ENCODE measurements at regions not wholly inside any gene's neighbourhood (a gene's known extent, or its start where the extent isn't known, plus 50 kb on each side); places are given as distances from the start of the nearest gene placed in this dataset.
"Not testable (repeated sequence)": the region's sequence is repeated elsewhere in the genome, so short reads cannot be mapped to it uniquely, and the experiment has no call there.

DNA sequence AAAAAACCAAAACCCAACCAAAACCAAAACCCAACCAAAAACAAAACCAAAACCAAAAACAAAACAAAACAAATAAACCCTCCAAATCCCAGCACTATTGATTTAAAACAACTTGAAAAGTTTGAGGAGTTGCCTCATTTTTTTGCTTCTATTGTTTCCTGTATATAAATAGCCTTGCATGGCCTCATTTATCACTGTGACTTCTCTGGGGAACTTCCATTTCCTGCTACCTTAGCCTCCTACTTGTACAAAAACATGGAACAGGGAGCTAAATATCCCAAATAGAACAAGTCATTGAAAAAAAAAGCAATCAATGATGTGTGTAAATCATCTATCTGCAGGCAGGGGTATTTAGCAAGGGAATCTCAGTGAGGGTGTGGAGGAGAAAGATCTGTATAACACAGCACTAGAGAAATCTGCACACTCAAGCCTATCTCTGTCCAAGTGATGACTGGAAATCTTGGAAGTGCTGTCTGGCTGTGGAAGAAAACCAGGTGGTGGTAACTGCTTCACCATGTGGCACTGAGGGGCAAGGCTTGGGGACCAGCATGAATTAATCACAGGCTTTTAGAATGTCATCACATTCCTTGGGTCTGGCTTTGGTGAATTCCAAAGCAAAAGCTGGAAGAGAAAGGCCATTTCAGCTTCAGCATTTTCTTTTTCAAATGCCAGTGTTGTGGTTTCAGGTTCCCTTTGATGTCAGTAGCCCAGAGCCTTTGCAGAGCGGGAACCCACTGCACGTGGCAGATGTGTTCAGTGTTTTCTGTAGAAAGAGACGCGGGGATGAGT is 349.5 kb upstream of the ZNF32 start:
- ChIA-PET POLR2A (no interaction called here), CTCF (no interaction called here)

GRCh38 chr10:43997330-43997729 is 348.6 kb upstream of the ZNF32 start:
- ChIA-PET CTCF (no interaction called here), POLR2A (no interaction called here)

GRCh38 chr10:43994539-43994938 is 345.9 kb upstream of the ZNF32 start:
- ChIA-PET CTCF (no interaction called here), POLR2A (no interaction called here)

DNA sequence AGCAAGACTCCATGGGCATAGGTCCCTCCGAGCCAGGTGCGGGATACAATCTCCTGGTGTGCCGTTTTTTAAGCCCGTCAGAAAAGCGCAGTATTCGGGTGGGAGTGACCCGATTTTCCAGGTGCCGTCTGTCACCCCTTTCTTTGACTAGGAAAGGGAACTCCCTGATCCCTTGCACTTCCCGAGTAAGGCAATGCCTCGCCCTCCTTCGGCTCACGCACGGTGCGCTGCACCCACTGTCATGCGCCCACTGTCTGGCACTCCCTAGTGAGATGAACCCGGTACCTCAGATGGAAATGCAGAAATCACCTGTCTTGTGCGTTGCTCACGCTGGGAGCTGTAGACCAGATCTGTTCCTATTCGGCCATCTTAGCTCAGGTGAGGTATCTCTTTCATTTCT is 344.1 kb upstream of the ZNF32 start:
- CTCF ChIA-PET, POLR2A ChIA-PET: not testable (repeated sequence)

DNA sequence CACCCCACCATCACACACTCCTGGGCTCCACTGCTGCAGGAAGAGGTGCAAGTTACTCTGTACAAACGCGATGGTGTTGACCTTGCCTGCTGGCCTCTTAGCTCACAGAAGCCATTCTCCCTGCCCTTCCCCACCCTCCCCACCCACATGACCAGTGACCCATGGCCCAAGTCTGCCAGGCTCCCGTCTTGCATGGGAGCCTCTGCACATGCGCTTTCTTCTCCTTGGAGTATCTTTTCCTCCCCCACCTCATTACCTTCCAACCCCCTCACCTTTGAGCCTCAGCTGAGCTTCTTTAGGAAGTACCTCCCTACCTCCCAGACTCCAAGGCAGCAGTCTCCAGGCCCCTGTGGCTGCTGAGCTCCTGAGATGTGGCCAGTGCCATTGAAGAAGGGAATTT is 337.7 kb upstream of the ZNF32 start:
- POLR2A ChIA-PET = no interaction called here
- CTCF ChIA-PET = no interaction called here

DNA sequence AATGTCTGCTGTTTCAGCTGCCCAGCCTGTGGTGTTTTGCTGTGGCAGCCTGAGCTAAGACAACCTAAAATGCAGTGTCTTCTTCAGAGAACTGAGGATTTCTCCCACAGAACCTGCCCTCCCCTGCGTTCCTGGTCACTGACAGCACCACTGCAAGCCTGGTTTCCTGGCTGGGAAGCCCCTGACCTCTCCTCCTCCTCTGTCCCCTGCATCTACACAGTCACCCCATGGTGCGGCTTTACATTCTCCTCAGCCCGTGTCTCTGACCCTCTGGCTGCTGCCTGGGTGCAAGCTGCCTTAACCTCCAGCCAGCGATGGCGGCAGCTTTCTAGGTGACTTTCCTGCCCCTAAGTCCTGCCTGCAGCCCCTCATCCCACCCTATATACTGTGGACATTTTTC is 337.3 kb upstream of the ZNF32 start:
- ChIA-PET CTCF (no interaction called here), POLR2A (no interaction called here)

DNA sequence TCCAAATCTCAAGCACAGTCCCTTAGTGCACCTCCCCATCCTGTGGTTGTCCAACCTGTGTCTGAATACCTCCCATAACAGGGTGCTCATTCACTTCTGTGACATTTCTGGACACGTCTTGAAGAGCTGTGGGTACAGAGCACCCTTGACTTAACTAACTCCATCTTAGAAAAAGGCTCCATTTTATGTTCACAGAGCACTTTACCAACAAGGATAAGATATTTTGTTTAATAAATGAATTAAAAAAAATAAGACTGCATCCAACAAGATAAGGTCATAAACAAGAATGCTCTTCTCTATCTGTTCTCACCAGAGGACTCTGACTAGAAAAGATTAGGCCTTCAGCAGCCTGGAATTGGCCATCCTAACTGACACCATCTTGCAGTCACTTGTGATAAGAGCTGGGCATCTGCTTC is 335.2 kb upstream of the ZNF32 start:
- ChIA-PET POLR2A (no interaction called here), CTCF (no interaction called here)

GRCh38 chr10:43983405-43983804 is 334.7 kb upstream of the ZNF32 start:
- ChIA-PET POLR2A (no interaction called here), CTCF (no interaction called here)

- ChIA-PET CTCF (no interaction called here), POLR2A (no interaction called here)
Measured at GRCh38 chr10:43982250-43982649, 333.6 kb upstream of the ZNF32 start.

- CTCF ChIA-PET = no interaction called here
- POLR2A ChIA-PET = no interaction called here
Measured at GRCh38 chr10:43981696-43982095, 333.0 kb upstream of the ZNF32 start.

- CTCF ChIA-PET = no interaction called here
- POLR2A ChIA-PET = no interaction called here
Measured at GRCh38 chr10:43981232-43981631, 332.6 kb upstream of the ZNF32 start.

DNA sequence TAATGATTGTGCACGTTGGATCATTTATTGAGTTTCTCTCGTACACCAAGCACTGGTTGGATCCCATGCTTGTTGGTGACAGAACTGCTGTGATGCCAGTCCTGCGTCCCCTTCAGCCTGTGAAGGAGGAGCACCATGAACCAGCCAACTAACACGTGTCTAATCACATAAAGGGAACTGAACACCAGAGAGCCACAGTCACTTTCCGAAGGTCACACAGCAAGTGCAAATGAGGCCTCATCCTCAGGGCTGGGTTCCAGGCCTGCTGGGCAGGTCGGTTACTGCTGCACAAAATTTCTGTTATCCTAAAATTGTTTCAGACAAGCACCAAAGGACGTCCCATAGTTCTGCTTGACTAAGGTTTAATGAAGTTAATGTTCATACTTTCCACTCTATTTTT is 332.0 kb upstream of the ZNF32 start:
- CTCF ChIA-PET = no interaction called here
- POLR2A ChIA-PET = no interaction called here

- ChIA-PET CTCF (no interaction called here), POLR2A (no interaction called here)
Measured at GRCh38 chr10:43980313-43980712, 331.6 kb upstream of the ZNF32 start.

- ChIA-PET CTCF (no interaction called here), POLR2A (no interaction called here)
Measured at GRCh38 chr10:43979551-43979950, 330.9 kb upstream of the ZNF32 start.

- POLR2A ChIA-PET = no interaction called here
- CTCF ChIA-PET = no interaction called here
Measured at GRCh38 chr10:43978936-43979335, 330.3 kb upstream of the ZNF32 start.

- ChIA-PET CTCF (no interaction called here), POLR2A (no interaction called here)
Measured at GRCh38 chr10:43978091-43978490, 329.4 kb upstream of the ZNF32 start.

DNA sequence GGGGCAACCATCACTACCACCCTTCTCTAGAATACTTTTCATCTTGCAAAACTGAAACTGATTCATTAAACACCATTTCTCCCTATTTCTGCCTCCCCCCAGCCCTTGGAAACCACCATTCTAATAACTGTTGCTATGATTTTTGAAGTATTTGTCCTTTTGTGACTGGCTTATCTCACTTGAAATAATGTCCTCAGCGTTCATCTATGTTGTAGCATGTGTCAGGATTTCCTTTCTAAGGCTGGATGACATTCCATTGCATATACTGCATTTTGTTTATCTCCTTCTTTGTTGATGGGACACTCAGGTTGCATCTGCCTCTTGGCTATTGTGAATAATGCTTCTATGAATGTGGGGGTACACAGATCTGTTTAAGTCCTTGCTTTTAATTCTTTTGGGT is 327.6 kb upstream of the ZNF32 start:
- ChIA-PET CTCF (no interaction called here), POLR2A (no interaction called here)

DNA sequence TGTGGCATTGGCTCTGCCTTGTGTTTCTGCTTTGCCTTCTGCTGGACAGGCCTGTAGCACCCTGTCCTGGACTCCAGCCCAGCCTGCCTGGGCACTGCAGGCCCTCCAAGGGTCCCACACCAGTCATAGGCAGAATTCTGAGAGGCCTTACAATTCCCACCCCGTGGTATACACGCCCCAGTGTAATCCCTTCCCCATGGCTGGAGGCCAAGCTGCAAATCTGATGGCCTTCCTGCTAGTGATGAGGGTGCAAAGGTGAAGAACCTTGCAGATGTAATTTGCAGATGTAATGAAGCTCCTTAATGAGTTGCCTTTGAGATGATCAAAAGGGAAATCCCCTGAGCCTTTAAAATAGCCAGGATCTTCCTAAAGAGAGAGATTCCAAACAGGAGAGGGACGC is 325.1 kb upstream of the ZNF32 start:
- POLR2A ChIA-PET = no interaction called here

GRCh38 chr10:43972976-43973647 is 324.4 kb upstream of the ZNF32 start:
- POLR2A ChIA-PET = no interaction called here
- CTCF ChIA-PET = no interaction called here

More for the DNA sequence above, 325.1 kb upstream of the ZNF32 start:
- CTCF ChIA-PET = no interaction called here

DNA sequence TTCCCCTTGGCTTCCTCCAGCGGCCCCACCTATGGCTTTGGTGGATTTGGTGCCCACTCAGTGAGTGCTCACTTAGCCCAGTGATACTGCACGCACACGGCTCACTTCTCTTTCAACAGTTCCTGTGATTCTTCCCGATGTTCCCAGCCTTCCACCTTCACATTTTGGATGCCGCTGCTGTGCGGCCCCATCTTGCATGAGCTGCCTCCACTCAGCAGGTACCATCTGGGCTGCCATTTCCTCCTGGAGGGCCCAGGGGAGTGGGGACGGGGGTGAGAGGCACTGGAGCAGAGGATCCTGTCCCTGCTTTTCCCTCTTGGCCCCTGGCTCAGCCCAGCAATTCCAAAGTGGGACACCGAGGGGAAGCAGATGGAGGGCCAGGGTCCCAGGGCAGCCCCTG is 323.3 kb upstream of the ZNF32 start:
- POLR2A ChIA-PET = no interaction called here
- CTCF ChIA-PET = no interaction called here

GRCh38 chr10:43971306-43971705 is 322.6 kb upstream of the ZNF32 start:
- CTCF ChIA-PET = no interaction called here
- POLR2A ChIA-PET = no interaction called here

GRCh38 chr10:43970717-43971116 is 322.0 kb upstream of the ZNF32 start:
- ChIA-PET POLR2A (no interaction called here), CTCF (no interaction called here)

All from activated CD8-positive, alpha-beta memory T cell treated with anti-CD3 and anti-CD28 coated beads for 36 hours (primary cell).